Suprapubic skin (tissue), 4 donors: ENCODE measurements at regions not wholly inside any gene's neighbourhood (a gene's known extent, or its start where the extent isn't known, plus 50 kb on each side); places are given as distances from the start of the nearest gene placed in this dataset.
A peak's percentile ranks its signal among the peaks of the same experiment; 100 is the strongest.

Source experiments
- DNase-seq, 2 donors: peaks; one replicate each; pipeline ENCODE4 v3.0.0-alpha.2; 2019; ENCODE audit warnings: low spot score in 2 of 2
- H3K27ac ChIP-seq: fragments of 200-600 bp; sonication (generic); one replicate; pipeline ENCODE4 v1.5.1; 2019
- H3K27me3 ChIP-seq: fragments of 200-600 bp; sonication (generic); one replicate; pipeline ENCODE4 v1.5.1; 2019
- H3K36me3 ChIP-seq: fragments of 200-600 bp; sonication (generic); one replicate; pipeline ENCODE4 v1.5.1; 2019
- H3K4me1 ChIP-seq: fragments of 200-600 bp; sonication (generic); one replicate; pipeline ENCODE4 v1.5.1; 2019
- H3K4me3 ChIP-seq: fragments of 200-600 bp; sonication (generic); one replicate; pipeline ENCODE4 v1.5.1; 2019; ENCODE audit warnings: mild to moderate bottlenecking
- H3K9me3 ChIP-seq: fragments of 200-600 bp; sonication (generic); one replicate; pipeline ENCODE4 v1.5.1; 2019
- CTCF ChIP-seq, 2 donors: fragments of 200-600 bp in 1 of 2; fragments of 450-650 bp in 1 of 2; sonication (generic) in 1 of 2; IDR thresholded peaks; one replicate each; pipeline ENCODE4 v1.5.1; 2016 to 2019; ENCODE audit warnings: antibody characterized with exemption in 2 of 2, mild to moderate bottlenecking in 1 of 2, moderate library complexity in 1 of 2
- EP300 ChIP-seq: sonication (generic); formaldehyde crosslinking; IDR thresholded peaks from one replicate; pipeline ENCODE4 v1.6.1; 2017; ENCODE audit warnings: antibody characterized with exemption
- POLR2A ChIP-seq, 2 donors: fragments of 450-650 bp; IDR thresholded peaks; one replicate each; pipeline ENCODE4 v1.6.1; 2017; ENCODE audit warnings: antibody characterized with exemption in 2 of 2, mild to moderate bottlenecking in 2 of 2, moderate library complexity in 2 of 2
- POLR2AphosphoS5 ChIP-seq, 3 donors: sonication (generic); formaldehyde crosslinking; IDR thresholded peaks; one replicate each; pipeline ENCODE4 v1.6.1; 2017; ENCODE audit warnings: antibody characterized with exemption in 3 of 3
- WGBS: methylation state at CpG from one replicate; pipeline ENCODE4 v1.1.5; 2018; 5-methylcytosine and 5-hydroxymethylcytosine counted together

- Histone ChIP-seq H3K36me3 (no peaks in the 10 kb centered on the region), H3K4me1 (no peaks in the 10 kb centered on the region), H3K27me3 (no peaks in the 10 kb centered on the region), H3K9me3 (no peaks in the 10 kb centered on the region), H3K4me3 (no peak overlapping the region), H3K27ac (no peak overlapping the region)
- WGBS = 71% methylated on average over 7 of the region's 7 CpGs
- no peak for DNase-seq
- TF ChIP-seq POLR2AphosphoS5 (IDR thresholded peaks at IDR 0.05) (no peak), POLR2A (IDR thresholded peaks at IDR 0.05) (no peak), EP300 (no peak), CTCF (IDR thresholded peaks at IDR 0.05) (no peak)
These were observed 54.1 kb upstream of the SHLD1 start for GRCh38 chr20:5696011-5696559.

GRCh38 chr20:5691918-5692618 lies 58.1 kb upstream of the SHLD1 start:
- WGBS = 86% methylated on average over 9 of the region's 9 CpGs
- Histone ChIP-seq H3K4me1 (peaks cover 12% of the 10 kb centered on the region), H3K27me3 (no peaks in the 10 kb centered on the region), H3K9me3 (no peaks in the 10 kb centered on the region), H3K4me3 (no peak overlapping the region), H3K27ac (no peak overlapping the region), H3K36me3 (no peaks in the 10 kb centered on the region)
- no peak for DNase-seq
- no peak for TF ChIP-seq POLR2A (IDR thresholded peaks at IDR 0.05)
- TF ChIP-seq EP300 = no peak
- no peak for TF ChIP-seq CTCF (IDR thresholded peaks at IDR 0.05)
- no peak for TF ChIP-seq POLR2AphosphoS5 (IDR thresholded peaks at IDR 0.05)

GRCh38 chr20:5689463-5689862 lies 60.7 kb upstream of the SHLD1 start:
- Histone ChIP-seq H3K27ac (no peak overlapping the region), H3K27me3 (no peaks in the 10 kb centered on the region), H3K4me1 (peaks cover 12% of the 10 kb centered on the region), H3K4me3 (no peak overlapping the region), H3K36me3 (no peaks in the 10 kb centered on the region), H3K9me3 (no peaks in the 10 kb centered on the region)
- WGBS = 77% methylated on average over 6 of the region's 6 CpGs
- TF ChIP-seq EP300 (no peak), POLR2A (IDR thresholded peaks at IDR 0.05) (no peak), CTCF (IDR thresholded peaks at IDR 0.05) (no peak), POLR2AphosphoS5 (IDR thresholded peaks at IDR 0.05) (no peak)
- no peak for DNase-seq

- TF ChIP-seq EP300 = no peak
- no peak for TF ChIP-seq POLR2AphosphoS5 (IDR thresholded peaks at IDR 0.05)
- TF ChIP-seq POLR2A (IDR thresholded peaks at IDR 0.05) = no peak
- TF ChIP-seq CTCF (IDR thresholded peaks at IDR 0.05) = no peak
- peak overlapping the region; percentile 27 for H3K27ac ChIP-seq
These were observed 61.7 kb upstream of the SHLD1 start for GRCh38 chr20:5688431-5688972.

GRCh38 chr20:5687884-5688283 lies 62.3 kb upstream of the SHLD1 start:
- H3K4me1 ChIP-seq = peaks cover 12% of the 10 kb centered on the region
- WGBS = 88% methylated on average over 4 of the region's 4 CpGs
- no peaks in the 10 kb centered on the region for H3K9me3 ChIP-seq
- no peaks in the 10 kb centered on the region for H3K27me3 ChIP-seq
- no peaks in the 10 kb centered on the region for H3K36me3 ChIP-seq
- DNase-seq = no peak
- H3K27ac ChIP-seq = no peak overlapping the region
- no peak overlapping the region for H3K4me3 ChIP-seq
- TF ChIP-seq POLR2A (IDR thresholded peaks at IDR 0.05) = no peak
- TF ChIP-seq CTCF (IDR thresholded peaks at IDR 0.05) = no peak
- TF ChIP-seq EP300 = no peak
- no peak for TF ChIP-seq POLR2AphosphoS5 (IDR thresholded peaks at IDR 0.05)

More at GRCh38 chr20:5688431-5688972, 61.7 kb upstream of the SHLD1 start:
- no peaks in the 10 kb centered on the region for H3K9me3 ChIP-seq
- WGBS = 41% methylated on average over 11 of the region's 12 CpGs
- H3K4me1 ChIP-seq = peaks cover 12% of the 10 kb centered on the region
- H3K4me3 ChIP-seq = no peak overlapping the region
- no peaks in the 10 kb centered on the region for H3K27me3 ChIP-seq
- no peaks in the 10 kb centered on the region for H3K36me3 ChIP-seq
- DNase-seq = no peak
